Right atrium auricular region (tissue), 2 donors: ENCODE measurements at regions not wholly inside any gene's neighbourhood (a gene's known extent, or its start where the extent isn't known, plus 50 kb on each side); places are given as distances from the start of the nearest gene placed in this dataset.
A peak's percentile ranks its signal among the peaks of the same experiment; 100 is the strongest.

Experiments used
- DNase-seq: peaks from one replicate; pipeline ENCODE4 v3.0.0-alpha.2; 2019; ENCODE audit warnings: low spot score
- H3K27ac ChIP-seq, 2 donors: fragments of 200-600 bp; sonication (generic); 1 replicate in 1 of 2; 2 replicates in 1 of 2; pipeline ENCODE4 v1.5.1; 2016 to 2019
- H3K27me3 ChIP-seq, 2 donors: fragments of 200-600 bp; sonication (generic); one replicate each; pipeline versions ENCODE4 v1.5.1 to v1.6.0; 2017 to 2019
- H3K36me3 ChIP-seq: fragments of 200-600 bp; sonication (generic); one replicate; pipeline ENCODE4 v1.5.1; 2016
- H3K4me1 ChIP-seq, 2 donors: fragments of 200-600 bp; sonication (generic); one replicate each; pipeline versions ENCODE4 v1.5.1 to v1.6.0; 2017 to 2019
- H3K4me3 ChIP-seq, 2 donors: fragments of 200-600 bp; sonication (generic); 1 replicate in 1 of 2; 2 replicates in 1 of 2; pipeline ENCODE4 v1.5.1; 2017 to 2019; ENCODE audit warnings: mild to moderate bottlenecking in 1 of 2, moderate library complexity in 1 of 2
- H3K9me3 ChIP-seq, 2 donors: fragments of 200-600 bp; sonication (generic); one replicate each; pipeline ENCODE4 v1.5.1; 2019
- CTCF ChIP-seq, 2 donors: fragments of 200-600 bp; sonication (generic); IDR thresholded peaks; one replicate each; pipeline ENCODE4 v1.5.1; 2019; ENCODE audit warnings: antibody characterized with exemption in 2 of 2

- DNase-seq = no peak
- Histone ChIP-seq H3K9me3 (no peaks in the 10 kb centered on the region), H3K4me3 (no peak overlapping the region), H3K36me3 (no peaks in the 10 kb centered on the region), H3K4me1 (peaks cover 0 to 28% of the 10 kb centered on the region in 2 donors), H3K27ac (peak overlapping the region; percentile 72 to 74), H3K27me3 (no peaks in the 10 kb centered on the region)
- TF ChIP-seq CTCF (IDR thresholded peaks at IDR 0.05) = no peak
These were observed 223.2 kb upstream of the GSE1 start for GRCh38 chr16:85389679-85390470.

- Histone ChIP-seq H3K27me3 (no peaks in the 10 kb centered on the region), H3K27ac (peak overlapping the region; percentile 72 to 74), H3K4me3 (no peak overlapping the region), H3K36me3 (no peaks in the 10 kb centered on the region), H3K9me3 (no peaks in the 10 kb centered on the region), H3K4me1 (peaks cover 0 to 36% of the 10 kb centered on the region in 2 donors)
- no peak for TF ChIP-seq CTCF (IDR thresholded peaks at IDR 0.05)
- peak; percentile 95 for DNase-seq
These were observed 222.5 kb upstream of the GSE1 start for GRCh38 chr16:85390511-85391174.

- H3K27me3 ChIP-seq = no peaks in the 10 kb centered on the region
- H3K27ac ChIP-seq = peak overlapping the region; percentile 72 to 74
- no peak for TF ChIP-seq CTCF (IDR thresholded peaks at IDR 0.05)
- no peaks in the 10 kb centered on the region for H3K36me3 ChIP-seq
- no peak overlapping the region for H3K4me3 ChIP-seq
- H3K4me1 ChIP-seq = peaks cover 0 to 41% of the 10 kb centered on the region in 2 donors
- DNase-seq = no peak
- H3K9me3 ChIP-seq = no peaks in the 10 kb centered on the region
These were observed 221.9 kb upstream of the GSE1 start for GRCh38 chr16:85391175-85391707.

- no peaks in the 10 kb centered on the region for H3K27me3 ChIP-seq
- no peaks in the 10 kb centered on the region for H3K36me3 ChIP-seq
- H3K4me3 ChIP-seq = no peak overlapping the region
- H3K27ac ChIP-seq = no peak overlapping the region
- DNase-seq = no peak
- H3K4me1 ChIP-seq = peaks cover 0 to 49% of the 10 kb centered on the region in 2 donors
- no peaks in the 10 kb centered on the region for H3K9me3 ChIP-seq
- no peak for TF ChIP-seq CTCF (IDR thresholded peaks at IDR 0.05)
These were observed 221.1 kb upstream of the GSE1 start for GRCh38 chr16:85391769-85392583.

GRCh38 chr16:85392756-85393673, 220.1 kb upstream of the GSE1 start:
- no peak for TF ChIP-seq CTCF (IDR thresholded peaks at IDR 0.05)
- no peak overlapping the region for H3K27ac ChIP-seq
- no peak for DNase-seq
- no peaks in the 10 kb centered on the region for H3K9me3 ChIP-seq
- peaks cover 0 to 52% of the 10 kb centered on the region in 2 donors for H3K4me1 ChIP-seq
- H3K36me3 ChIP-seq = no peaks in the 10 kb centered on the region
- H3K27me3 ChIP-seq = no peaks in the 10 kb centered on the region
- no peak overlapping the region for H3K4me3 ChIP-seq
